H1 (cell line): ENCODE measurements at regions not wholly inside any gene's neighbourhood (a gene's known extent, or its start where the extent isn't known, plus 50 kb on each side); places are given as distances from the start of the nearest gene placed in this dataset.

Experiments used
- CTCF ChIA-PET: fragments of 300-600 bp; sonication (Branson Sonifier 250); formaldehyde crosslinking; loops from one replicate; lab custom pipeline; 2021; ENCODE audit not compliant: partially characterized antibody; lab: Charles Lee
- POLR2A ChIA-PET: fragments of 300-600 bp; sonication (Branson Sonifier 250); formaldehyde crosslinking; loops from one replicate; lab custom pipeline; 2021; ENCODE audit warnings: inconsistent platforms; ENCODE audit not compliant: partially characterized antibody; lab: Charles Lee
- DNase-seq, 2 experiments: peaks; one replicate each; pipeline versions ENCODE4 v3.0.0 to v3.0.0-alpha.2; 2010 to 2022; ENCODE audit warnings: low spot score in 2 of 2, low read depth in 1 of 2, mixed read lengths in 1 of 2
- FAIRE-seq: peaks from 2 replicates; lab custom pipeline; 2011; peaks lifted over from hg19 to GRCh38; lab: Jason Lieb, UNC
- H2AFZ ChIP-seq: 2 replicates; pipeline ENCODE4 v1.8.1; 2012; ENCODE audit warnings: low read length, inconsistent platforms
- H2AK5ac ChIP-seq: 2 replicates; pipeline ENCODE4 v1.6.1; 2013; ENCODE audit warnings: low read depth, low read length
- H2BK120ac ChIP-seq: replicated peaks from 2 replicates; pipeline ENCODE3; 2013; ENCODE audit warnings: low read depth, low read length, inconsistent platforms
- H2BK12ac ChIP-seq: 2 replicates; pipeline ENCODE4 v1.6.1; 2013; ENCODE audit warnings: low read depth, low read length
- H2BK15ac ChIP-seq: 2 replicates; pipeline ENCODE4 v1.6.1; 2013; ENCODE audit warnings: low read length
- H2BK20ac ChIP-seq: 2 replicates; pipeline ENCODE4 v1.6.1; 2013; ENCODE audit warnings: low read length
- H2BK5ac ChIP-seq: 2 replicates; pipeline ENCODE4 v1.6.1; 2013; ENCODE audit warnings: low read depth, low read length
- H3K14ac ChIP-seq: 2 replicates; pipeline ENCODE4 v1.6.1; 2013; ENCODE audit warnings: inconsistent platforms; ENCODE audit not compliant: insufficient read length
- H3K18ac ChIP-seq: 2 replicates; pipeline ENCODE4 v1.6.1; 2013; ENCODE audit warnings: low read length; ENCODE audit errors: extremely low read depth
- H3K23ac ChIP-seq: 2 replicates; pipeline ENCODE4 v1.6.1; 2013; ENCODE audit warnings: inconsistent platforms; ENCODE audit not compliant: insufficient read length
- H3K23me2 ChIP-seq: 2 replicates; pipeline ENCODE4 v1.6.1; 2013; ENCODE audit warnings: low read depth, low read length
- H3K27ac ChIP-seq: 2 replicates; pipeline ENCODE4 v1.6.1; 2011; ENCODE audit warnings: low read depth, low read length, inconsistent platforms
- H3K27me3 ChIP-seq, 4 experiments: replicated peaks in 1 of 4; 1 replicate in 1 of 4; 2 replicates in 3 of 4; pipeline versions ENCODE4 v1.6.1 to v1.8.1; 2011 to 2013; ENCODE audit warnings: low read length in 3 of 4, mild to moderate bottlenecking in 3 of 4, inconsistent platforms in 2 of 4, mixed read lengths in 2 of 4, moderate library complexity in 1 of 4; ENCODE audit not compliant: control insufficient read depth in 3 of 4, insufficient read depth in 3 of 4; ENCODE audit errors: extremely low read depth in 1 of 4
- H3K36me3 ChIP-seq, 4 experiments: 2 replicates each; pipeline versions ENCODE4 v1.6.1 to v1.8.1; 2011 to 2013; ENCODE audit warnings: mild to moderate bottlenecking in 4 of 4, low read length in 3 of 4, moderate library complexity in 2 of 4, control low read depth in 1 of 4, inconsistent platforms in 1 of 4; ENCODE audit not compliant: insufficient read depth in 4 of 4, control insufficient read depth in 2 of 4
- H3K4ac ChIP-seq: replicated peaks from 2 replicates; pipeline ENCODE3; 2013; ENCODE audit warnings: low read length, low read depth, mixed read lengths, inconsistent platforms; ENCODE audit not compliant: insufficient read length
- H3K4me1 ChIP-seq, 4 experiments: replicated peaks in 1 of 4; 1 replicate in 1 of 4; 2 replicates in 3 of 4; pipeline versions ENCODE4 v1.6.1 to v1.8.1; 2011 to 2013; ENCODE audit warnings: low read length in 3 of 4, inconsistent platforms in 2 of 4, mixed read lengths in 1 of 4; ENCODE audit not compliant: insufficient read depth in 4 of 4, control insufficient read depth in 3 of 4
- H3K4me2 ChIP-seq, 2 experiments: 2 replicates each; pipeline versions ENCODE4 v1.6.1 to v1.8.1; 2011 to 2013; ENCODE audit warnings: low read depth in 2 of 2, low read length in 2 of 2, control low read depth in 1 of 2, inconsistent platforms in 1 of 2, mild to moderate bottlenecking in 1 of 2; ENCODE audit not compliant: insufficient read depth in 1 of 2
- H3K4me3 ChIP-seq, 4 experiments: fragments of 200-600, 300-600 bp in 1 of 4; sonication (generic), shearing (Covaris generic), sonication (Bioruptor Twin) in 1 of 4; 2 replicates each; pipeline versions ENCODE4 v1.5.1 to v1.8.1; 2011 to 2016; ENCODE audit warnings: low read length in 4 of 4, low read depth in 3 of 4, control low read depth in 2 of 4, inconsistent platforms in 2 of 4, mild to moderate bottlenecking in 2 of 4, mixed read lengths in 1 of 4, moderate library complexity in 1 of 4; ENCODE audit not compliant: insufficient read depth in 2 of 4; ENCODE audit errors: extremely low read depth in 1 of 4
- H3K56ac ChIP-seq: replicated peaks from 2 replicates; pipeline ENCODE3; 2013; ENCODE audit warnings: low read depth, mild to moderate bottlenecking, mixed read lengths, low read length, inconsistent platforms; ENCODE audit not compliant: insufficient read length
- H3K79me1 ChIP-seq: 2 replicates; pipeline ENCODE4 v1.6.1; 2013; ENCODE audit warnings: low read depth, low read length, control low read depth
- H3K79me2 ChIP-seq, 2 experiments: 2 replicates each; pipeline versions ENCODE4 v1.6.1 to v1.8.1; 2012 to 2013; ENCODE audit warnings: low read length in 2 of 2, mild to moderate bottlenecking in 2 of 2, inconsistent platforms in 1 of 2; ENCODE audit not compliant: insufficient read depth in 2 of 2, control insufficient read depth in 1 of 2
- H3K9ac ChIP-seq, 4 experiments: replicated peaks in 1 of 4; 1 replicate in 1 of 4; 2 replicates in 3 of 4; pipeline versions ENCODE4 v1.6.1 to v1.8.1; 2011 to 2013; ENCODE audit warnings: low read depth in 3 of 4, low read length in 3 of 4, control low read depth in 2 of 4, mild to moderate bottlenecking in 2 of 4, moderate library complexity in 2 of 4, inconsistent platforms in 1 of 4; ENCODE audit errors: extremely low read depth in 1 of 4
- H3K9me3 ChIP-seq, 2 experiments: 2 replicates each; pipeline versions ENCODE4 v1.6.1 to v1.8.1; 2012 to 2013; ENCODE audit warnings: mild to moderate bottlenecking in 2 of 2, moderate library complexity in 2 of 2, control low read depth in 1 of 2, inconsistent platforms in 1 of 2, low read depth in 1 of 2, low read length in 1 of 2, mixed read lengths in 1 of 2; ENCODE audit not compliant: insufficient read depth in 2 of 2
- H4K20me1 ChIP-seq, 2 experiments: replicated peaks in 1 of 2; 2 replicates each; pipeline versions ENCODE3 to v1.8.1; 2011 to 2013; ENCODE audit warnings: inconsistent platforms in 2 of 2, low read length in 2 of 2, mild to moderate bottlenecking in 1 of 2; ENCODE audit not compliant: insufficient read depth in 2 of 2, control insufficient read depth in 1 of 2
- H4K5ac ChIP-seq: 2 replicates; pipeline ENCODE4 v1.6.1; 2013; ENCODE audit warnings: low read length, low read depth, mixed read lengths, inconsistent platforms; ENCODE audit not compliant: insufficient read length
- H4K8ac ChIP-seq: 2 replicates; pipeline ENCODE4 v1.8.0; 2013; ENCODE audit warnings: mild to moderate bottlenecking, moderate library complexity, low read length, inconsistent platforms; ENCODE audit not compliant: insufficient read depth; ENCODE audit errors: extremely low read depth
- H4K91ac ChIP-seq: replicated peaks from 2 replicates; pipeline ENCODE3; 2013; ENCODE audit warnings: low read length, mixed read lengths, inconsistent platforms; ENCODE audit not compliant: insufficient read length
- CEBPB ChIP-seq: IDR thresholded peaks from 2 replicates; pipeline ENCODE4 v1.6.1; 2012; ENCODE audit warnings: low read depth, low read length
- CHD2 ChIP-seq: IDR thresholded peaks from 2 replicates; pipeline ENCODE4 v1.6.1; 2012; ENCODE audit warnings: low read length, improper control_type of control experiment
- EP300 ChIP-seq, 2 experiments: IDR thresholded peaks; 1 replicate in 1 of 2; 2 replicates in 1 of 2; pipeline ENCODE4 v1.6.1; 2011 to 2012; ENCODE audit warnings: low read depth in 2 of 2, low read length in 2 of 2, mild to moderate bottlenecking in 2 of 2, borderline replicate concordance in 1 of 2, inconsistent platforms in 1 of 2, moderate library complexity in 1 of 2
- MAFK ChIP-seq: IDR thresholded peaks from 2 replicates; pipeline ENCODE4 v1.6.1; 2012; ENCODE audit warnings: low read depth, mild to moderate bottlenecking, improper control_type of control experiment, low read length
- WGBS, 2 experiments: shearing (Covaris generic) in 1 of 2; methylation state at CpG; one replicate each; pipeline versions ENCODE4 v1.1.6 to v1.1.7; 2013 to 2015; ENCODE audit warnings: low lambda C conversion rate in 2 of 2, mixed read lengths in 2 of 2, inconsistent platforms in 1 of 2, low coverage in 1 of 2, missing lambda C conversion rate in 1 of 2; ENCODE audit not compliant: insufficient replicate concordance in 2 of 2, insufficient coverage in 1 of 2, insufficient read length in 1 of 2; ENCODE audit errors: extremely low coverage in 1 of 2, missing lambda C conversion rate in 1 of 2; 5-methylcytosine and 5-hydroxymethylcytosine counted together

GRCh38 chr2:128394007-128394730 is 75.5 kb upstream of the HS6ST1 start:
- ChIA-PET CTCF (interaction anchor here (0.6 to 1.6 kb wide), 9 partner anchors 8 to 561 kb away, joined by 3 to 5 read pairs (median 3); no protein-coding TSS in a partner anchor), POLR2A (interaction anchor here (0.9 kb wide), 1 partner anchor 49 kb away, joined by 4 read pairs; no protein-coding TSS in a partner anchor)
- H2BK12ac ChIP-seq, result peak overlapping the region; percentile 40; the same call in 1 of the 2 replicates
- H3K4me1 ChIP-seq, result peaks cover 0 to 14% (median 9%) of the 10 kb centered on the region in 4 experiments; a peak in 6 of 7 replicates
- no peak overlapping the region for H2BK120ac ChIP-seq
- H2BK20ac ChIP-seq, result no peak overlapping the region
- H3K4me3 ChIP-seq, result no peak overlapping the region
- no peaks in the 10 kb centered on the region for H3K79me2 ChIP-seq
- peak; percentile 62 for TF ChIP-seq MAFK
- TF ChIP-seq CHD2, result no peak
- TF ChIP-seq EP300 (IDR thresholded peaks at IDR 0.05; ENCODE audit: borderline replicate concordance in 1 of 2, low read depth in 2 of 2, low read length in 2 of 2), result no peak
- no peak for TF ChIP-seq CEBPB
- no peak overlapping the region; the same call in 1 of the 2 replicates for H4K8ac ChIP-seq
- no peak overlapping the region for H3K4ac ChIP-seq
- no peaks in the 10 kb centered on the region for H3K79me1 ChIP-seq
- H3K23me2 ChIP-seq, result no peaks in the 10 kb centered on the region
- H2BK5ac ChIP-seq, result no peak overlapping the region
- DNase-seq (no peak), FAIRE-seq (no peak)
- H2AFZ ChIP-seq, result no peak overlapping the region
- 88% methylated on average over 11 of the region's 11 CpGs; no CpG with 5 or more reads in 1 of the 2 experiments for WGBS, 2 experiments
- no peak overlapping the region for H3K56ac ChIP-seq
- H3K36me3 ChIP-seq, result no peaks in the 10 kb centered on the region
- no peaks in the 10 kb centered on the region for H3K27me3 ChIP-seq
- peak overlapping the region; percentile 40; the same call in 1 of the 2 replicates for H2BK15ac ChIP-seq
- no peak overlapping the region for H3K23ac ChIP-seq
- no peak overlapping the region for H3K9ac ChIP-seq
- H3K18ac ChIP-seq, result no peak overlapping the region
- no peak overlapping the region for H3K4me2 ChIP-seq
- no peak overlapping the region for H2AK5ac ChIP-seq
- H4K5ac ChIP-seq, result no peak overlapping the region
- no peaks in the 10 kb centered on the region for H3K9me3 ChIP-seq
- no peak overlapping the region for H3K14ac ChIP-seq
- no peak overlapping the region for H3K27ac ChIP-seq
- peak overlapping the region; percentile 3 for H4K91ac ChIP-seq
- no peaks in the 10 kb centered on the region for H4K20me1 ChIP-seq
